PC-9 (cell line): ENCODE measurements at regions not wholly inside any gene's neighbourhood (a gene's known extent, or its start where the extent isn't known, plus 50 kb on each side); places are given as distances from the start of the nearest gene placed in this dataset.

ENCODE experiments used
- BruUV-seq: library from RNA; stranded (reverse); fragments of 400-500 nt; replicated peaks from 2 replicates; lab custom pipeline; 2021; lab: Mats Ljungman, UMichigan
- CTCF ChIA-PET: fragments of 300-600 bp; sonication (Branson Sonifier 250); formaldehyde crosslinking; loops from one replicate; lab custom pipeline; 2022; ENCODE audit warnings: antibody characterized with exemption; lab: Charles Lee
- POLR2A ChIA-PET: fragments of 300-600 bp; sonication (Branson Sonifier 250); formaldehyde crosslinking; loops from one replicate; lab custom pipeline; 2022; ENCODE audit warnings: antibody characterized with exemption; ENCODE audit not compliant: unreplicated experiment; lab: Charles Lee
- DNase-seq, 2 experiments: peaks; one replicate each; pipeline versions ENCODE4 v3.0.0 to v3.0.0-alpha.2; 2015 to 2022; ENCODE audit warnings: mixed read lengths in 1 of 2
- H2AFZ ChIP-seq: fragments of 200-600 bp; sonication (generic); 2 replicates; pipeline ENCODE4 v1.8.1; 2017; ENCODE audit warnings: antibody characterized with exemption
- H3F3A ChIP-seq: fragments of 200-600 bp; sonication (generic); 2 replicates; pipeline ENCODE4 v1.8.1; 2017; ENCODE audit warnings: antibody characterized with exemption, mild to moderate bottlenecking, low read depth; ENCODE audit not compliant: insufficient read depth
- H3K27ac ChIP-seq: fragments of 200-600 bp; sonication (generic); 2 replicates; pipeline ENCODE4 v1.6.1; 2016; ENCODE audit warnings: mixed run types
- H3K27me3 ChIP-seq: fragments of 200-600 bp; sonication (generic); 2 replicates; pipeline ENCODE4 v1.6.1; 2016; ENCODE audit warnings: low read depth, mixed run types; ENCODE audit not compliant: insufficient read depth
- H3K36me3 ChIP-seq: fragments of 200-600 bp; sonication (generic); 2 replicates; pipeline ENCODE4 v1.6.1; 2016; ENCODE audit warnings: low read depth, mixed run types
- H3K4me1 ChIP-seq: fragments of 200-600 bp; sonication (generic); replicated peaks from 2 replicates; pipeline ENCODE4 v1.6.1; 2016; ENCODE audit warnings: mixed run types; ENCODE audit not compliant: insufficient read depth
- H3K4me2 ChIP-seq: fragments of 200-600 bp; sonication (generic); 2 replicates; pipeline ENCODE4 v1.6.1; 2017; ENCODE audit warnings: mixed run types
- H3K4me3 ChIP-seq: fragments of 200-600 bp; sonication (generic); 2 replicates; pipeline ENCODE4 v1.6.1; 2016; ENCODE audit warnings: mixed run types
- H3K79me2 ChIP-seq: fragments of 200-600 bp; sonication (generic); 2 replicates; pipeline ENCODE4 v1.6.1; 2017; ENCODE audit warnings: low read depth, mixed run types
- H3K9me2 ChIP-seq: fragments of 200-600 bp; sonication (generic); 2 replicates; pipeline ENCODE4 v1.8.1; 2017; ENCODE audit warnings: mild to moderate bottlenecking; ENCODE audit not compliant: insufficient read depth
- H3K9me3 ChIP-seq: fragments of 200-600 bp; sonication (generic); 2 replicates; pipeline ENCODE4 v1.8.1; 2016; ENCODE audit warnings: low read depth; ENCODE audit not compliant: insufficient read depth
- H4K20me1 ChIP-seq: fragments of 200-600 bp; sonication (generic); 2 replicates; pipeline ENCODE4 v1.8.1; 2017; ENCODE audit not compliant: insufficient read depth
- CTCF ChIP-seq: fragments of 200-600 bp; sonication (generic); conservative IDR thresholded peaks from 2 replicates; pipeline ENCODE4 v1.6.1; 2017; ENCODE audit warnings: mixed run types, antibody characterized with exemption, mild to moderate bottlenecking, moderate library complexity
- EZH2 ChIP-seq: fragments of 200-600 bp; sonication (generic); IDR thresholded peaks from 2 replicates; pipeline ENCODE4 v1.8.0; 2017; ENCODE audit warnings: antibody characterized with exemption, low read depth
- intact Hi-C: fragments of 100-400 bp; cut with micrococcal nuclease; formaldehyde crosslinking; loops from one replicate; pipeline ENCODE4 v1.10.0; 2022; ENCODE audit not compliant: unreplicated experiment

GRCh38 chr11:87942786-87943185 lies 232.5 kb downstream of the RAB38 start:
- BruUV-seq = no TSS peak
- no peak overlapping the region for H2AFZ ChIP-seq
- intact Hi-C loops = no loop called here

GRCh38 chr11:87934182-87934581 lies 241.1 kb downstream of the RAB38 start:
- no TSS peak for BruUV-seq
- Histone ChIP-seq H3K4me1 (no peaks in the 10 kb centered on the region), H3K9me2 (no peaks in the 10 kb centered on the region; the same call in 1 of the 2 replicates), H3K36me3 (no peaks in the 10 kb centered on the region), H3F3A (no peaks in the 10 kb centered on the region), H3K4me2 (no peak overlapping the region), H3K4me3 (no peak overlapping the region), H3K27ac (no peak overlapping the region), H3K27me3 (no peaks in the 10 kb centered on the region), H2AFZ (no peak overlapping the region), H3K79me2 (no peaks in the 10 kb centered on the region), H4K20me1 (no peaks in the 10 kb centered on the region), H3K9me3 (no peaks in the 10 kb centered on the region)
- DNase-seq = no peak
- CTCF ChIA-PET = no interaction called here
- intact Hi-C loops = no loop called here
- POLR2A ChIA-PET = no interaction called here
- TF ChIP-seq EZH2 = no peak
- TF ChIP-seq CTCF = no peak

More at GRCh38 chr11:87942786-87943185, 232.5 kb downstream of the RAB38 start:
- no peaks in the 10 kb centered on the region for H3K36me3 ChIP-seq
- no peaks in the 10 kb centered on the region for H3K27me3 ChIP-seq
- ChIA-PET POLR2A (no interaction called here), CTCF (no interaction called here)
- DNase-seq = no peak
- no peaks in the 10 kb centered on the region for H3F3A ChIP-seq
- H3K9me3 ChIP-seq = no peaks in the 10 kb centered on the region
- no peak overlapping the region for H3K27ac ChIP-seq
- no peaks in the 10 kb centered on the region for H3K4me1 ChIP-seq
- TF ChIP-seq EZH2 (no peak), CTCF (no peak)
- H4K20me1 ChIP-seq = no peaks in the 10 kb centered on the region
- H3K79me2 ChIP-seq = no peaks in the 10 kb centered on the region
- H3K9me2 ChIP-seq = peaks cover 9% of the 10 kb centered on the region; the same call in 1 of the 2 replicates
- no peak overlapping the region for H3K4me3 ChIP-seq
- H3K4me2 ChIP-seq = no peak overlapping the region

GRCh38 chr11:87926250-87926970 lies 248.8 kb downstream of the RAB38 start:
- H3K27ac ChIP-seq = peak overlapping the region; percentile 59
- DNase-seq = peak; percentile 38 to 68

More at GRCh38 chr11:87926250-87926970, 248.8 kb downstream of the RAB38 start:
- H2AFZ ChIP-seq = no peak overlapping the region; the same call in 1 of the 2 replicates
- no peaks in the 10 kb centered on the region for H3K27me3 ChIP-seq
- no peak for TF ChIP-seq CTCF
- TF ChIP-seq EZH2 = no peak
- H4K20me1 ChIP-seq = no peaks in the 10 kb centered on the region
- ChIA-PET CTCF (interaction anchor here (0.6 kb wide), 2 partner anchors 12 to 1468 kb away, joined by 3 to 8 read pairs; no protein-coding TSS in a partner anchor), POLR2A (interaction anchor here (0.7 kb wide), 1 partner anchor 409 kb away, joined by 5 read pairs; no protein-coding TSS in a partner anchor)
- no peaks in the 10 kb centered on the region for H3K36me3 ChIP-seq
- H3K9me2 ChIP-seq = no peaks in the 10 kb centered on the region
- peaks cover 14% of the 10 kb centered on the region for H3F3A ChIP-seq
- no TSS peak for BruUV-seq
- H3K9me3 ChIP-seq = no peaks in the 10 kb centered on the region
- intact Hi-C loops = no loop called here
- no peaks in the 10 kb centered on the region for H3K79me2 ChIP-seq
- peak overlapping the region; percentile 29 for H3K4me2 ChIP-seq
- H3K4me3 ChIP-seq = no peak overlapping the region
- H3K4me1 ChIP-seq = peaks cover 14% of the 10 kb centered on the region
